Muscle layer of duodenum (tissue), 2 donors: ENCODE measurements at regions not wholly inside any gene's neighbourhood (a gene's known extent, or its start where the extent isn't known, plus 50 kb on each side); places are given as distances from the start of the nearest gene placed in this dataset.

Source experiments
- H3K27ac ChIP-seq: one replicate; pipeline ENCODE4 v1.7.0; 2013; ENCODE audit warnings: mild to moderate bottlenecking, low read length
- H3K27me3 ChIP-seq: one replicate; pipeline ENCODE4 v1.7.0; 2013; ENCODE audit warnings: low read depth, mild to moderate bottlenecking, control low read depth, low read length
- H3K36me3 ChIP-seq, 2 donors: one replicate each; pipeline ENCODE4 v1.7.0; 2013; ENCODE audit warnings: low read length in 2 of 2, control low read depth in 1 of 2, mild to moderate bottlenecking in 1 of 2; ENCODE audit not compliant: insufficient read depth in 2 of 2, control insufficient read depth in 1 of 2
- H3K4me1 ChIP-seq, 2 donors: one replicate each; pipeline ENCODE4 v1.7.0; 2013; ENCODE audit warnings: low read length in 2 of 2, mild to moderate bottlenecking in 2 of 2, control low read depth in 1 of 2, moderate library complexity in 1 of 2; ENCODE audit not compliant: insufficient read depth in 2 of 2, control insufficient read depth in 1 of 2
- H3K4me3 ChIP-seq, 2 donors: one replicate each; pipeline ENCODE4 v1.7.0; 2013; ENCODE audit warnings: low read length in 2 of 2, low read depth in 1 of 2, mild to moderate bottlenecking in 1 of 2
- H3K9me3 ChIP-seq, 2 donors: one replicate each; pipeline ENCODE4 v1.7.0; 2013; ENCODE audit warnings: low read length in 2 of 2, control low read depth in 1 of 2, mild to moderate bottlenecking in 1 of 2; ENCODE audit not compliant: control insufficient read depth in 1 of 2
- donor health status: healthy.

DNA sequence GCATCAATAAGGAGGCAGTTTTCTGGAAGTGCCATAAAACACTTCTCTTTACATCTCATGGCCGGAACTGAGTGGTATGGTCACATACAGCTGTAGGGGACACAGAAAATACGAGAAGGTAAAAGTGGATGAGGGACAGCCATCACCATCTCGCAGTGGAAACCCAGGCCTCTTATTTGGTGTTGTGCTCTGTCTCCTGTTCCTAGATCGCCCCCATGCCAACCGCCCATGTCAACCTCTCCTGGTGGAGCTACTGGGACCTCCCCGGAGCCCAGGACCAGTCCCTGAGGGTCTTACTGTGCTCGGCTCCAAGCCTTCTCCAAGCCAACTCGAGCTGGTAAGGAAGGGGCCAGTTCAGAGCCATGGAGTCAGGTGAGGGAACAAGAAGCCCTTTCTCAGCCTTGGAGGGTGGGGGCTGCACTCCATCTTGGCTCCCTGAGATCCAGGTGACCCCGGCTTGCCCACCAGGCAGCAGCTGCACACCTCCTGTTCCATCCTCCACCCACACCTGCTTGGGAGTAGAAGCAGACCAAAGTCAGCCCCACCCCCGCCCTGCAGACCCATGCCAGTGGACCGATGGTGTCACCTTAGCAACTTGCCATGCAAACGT is 149.0 kb upstream of the CST7 start:
- Histone ChIP-seq H3K36me3 (no peaks in the 10 kb centered on the region), H3K4me1 (no peaks in the 10 kb centered on the region), H3K27ac (no peak overlapping the region), H3K27me3 (no peaks in the 10 kb centered on the region), H3K4me3 (no peak overlapping the region), H3K9me3 (no peaks in the 10 kb centered on the region)

DNA sequence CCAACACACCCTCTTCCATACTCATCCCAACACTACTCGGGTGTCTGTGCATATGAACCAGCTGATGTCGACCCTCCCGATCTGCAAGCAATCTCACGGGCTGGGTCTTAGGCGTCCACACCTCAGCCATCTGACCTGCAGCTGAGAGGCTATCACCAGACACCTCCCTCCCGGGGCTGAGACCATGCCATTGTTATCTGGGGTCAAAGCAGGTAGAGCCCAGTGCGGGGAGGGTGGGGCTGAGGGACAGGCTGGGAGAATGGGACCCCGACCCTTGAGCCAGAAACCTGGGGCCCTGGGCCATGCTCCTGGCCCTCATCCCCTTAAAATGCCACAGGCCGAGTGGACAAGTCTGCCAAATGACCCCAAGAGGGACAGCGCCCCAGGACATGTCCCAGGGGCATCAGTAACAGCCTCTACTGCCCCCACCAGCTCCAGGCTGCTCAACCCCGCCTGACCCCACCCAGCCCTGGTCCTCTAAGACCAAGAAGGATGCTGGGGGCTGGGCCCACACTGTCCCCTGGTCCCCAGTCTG is 146.7 kb upstream of the CST7 start:
- Histone ChIP-seq H3K4me1 (no peaks in the 10 kb centered on the region), H3K9me3 (no peaks in the 10 kb centered on the region), H3K4me3 (no peak overlapping the region), H3K36me3 (no peaks in the 10 kb centered on the region), H3K27ac (no peak overlapping the region), H3K27me3 (no peaks in the 10 kb centered on the region)

DNA sequence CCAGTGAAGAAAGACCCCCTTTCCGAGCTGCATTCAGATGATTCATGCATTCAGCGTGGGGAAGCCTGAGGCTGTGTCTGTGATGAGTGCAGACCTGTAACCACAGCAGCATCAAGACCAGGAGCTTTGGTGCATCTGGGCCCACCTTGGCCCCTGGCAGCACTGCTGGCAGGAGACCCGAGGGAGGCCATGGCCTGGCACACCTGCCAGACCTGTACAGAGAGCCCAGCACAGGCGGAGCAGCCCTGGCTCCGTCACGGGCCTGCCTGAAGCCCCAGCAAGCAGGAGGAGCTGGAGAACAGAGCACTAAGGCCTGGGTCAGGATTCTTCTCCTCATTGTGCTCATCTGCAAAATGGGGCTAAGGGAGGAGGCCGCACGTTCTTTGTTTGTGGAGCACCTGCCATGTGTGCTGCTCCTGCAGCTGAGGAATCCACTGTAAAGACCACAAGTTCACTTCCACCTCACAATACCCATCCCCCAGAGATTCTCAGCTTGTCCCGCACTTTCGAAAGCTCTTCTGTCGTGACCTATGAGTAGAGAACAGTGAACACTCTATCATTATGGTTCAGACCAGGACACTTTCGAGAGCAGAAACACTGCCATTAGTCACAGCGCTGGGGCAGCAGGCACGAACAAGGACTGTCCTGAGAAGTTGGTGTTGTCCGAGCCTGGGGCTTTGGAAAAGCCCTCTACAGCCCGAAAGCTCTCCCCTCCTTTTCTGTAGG is 144.4 kb upstream of the CST7 start:
- no peaks in the 10 kb centered on the region for H3K9me3 ChIP-seq
- H3K4me3 ChIP-seq = no peak overlapping the region
- H3K27ac ChIP-seq = no peak overlapping the region
- H3K27me3 ChIP-seq = no peaks in the 10 kb centered on the region
- H3K4me1 ChIP-seq = no peaks in the 10 kb centered on the region
- H3K36me3 ChIP-seq = no peaks in the 10 kb centered on the region

DNA sequence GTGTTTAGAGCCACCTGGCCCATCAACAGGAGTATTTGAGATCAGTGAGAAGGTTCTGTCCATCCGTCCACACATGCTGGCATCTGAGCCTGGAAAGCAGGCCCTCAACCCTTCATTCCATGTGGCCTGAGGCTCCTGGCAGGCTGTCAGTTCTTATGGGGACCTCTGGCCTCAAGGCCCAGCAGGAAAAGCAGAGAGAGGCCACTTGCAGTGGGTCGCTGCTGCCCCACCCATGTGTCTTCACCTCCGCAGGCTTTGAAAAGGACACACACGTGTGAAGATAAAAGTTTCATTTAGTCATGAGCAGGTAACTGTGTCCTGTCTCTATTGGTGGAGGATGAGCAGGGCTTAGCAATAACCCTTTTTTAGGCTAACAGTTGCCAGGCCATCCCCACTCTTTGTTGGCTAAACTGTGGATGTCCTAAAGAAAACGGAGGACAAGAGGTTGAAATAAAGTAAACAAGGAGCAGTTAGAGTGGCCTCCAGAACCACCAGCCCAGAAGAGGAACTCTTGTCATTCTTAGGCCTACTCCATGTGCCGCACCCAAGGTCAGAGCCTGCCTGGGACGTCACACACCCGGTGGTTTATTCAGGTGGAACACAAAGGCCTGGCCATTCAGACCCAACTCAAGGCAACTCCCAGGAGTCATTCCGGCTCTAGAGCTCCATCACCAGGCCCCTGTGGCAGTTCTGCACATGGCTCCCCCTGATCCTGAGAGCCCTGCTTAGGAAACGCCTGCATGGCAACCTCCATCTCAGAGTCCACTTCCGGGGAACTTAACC is 143.4 kb upstream of the CST7 start:
- Histone ChIP-seq H3K27me3 (no peaks in the 10 kb centered on the region), H3K4me3 (no peak overlapping the region), H3K27ac (no peak overlapping the region), H3K36me3 (no peaks in the 10 kb centered on the region), H3K9me3 (no peaks in the 10 kb centered on the region), H3K4me1 (no peaks in the 10 kb centered on the region)

DNA sequence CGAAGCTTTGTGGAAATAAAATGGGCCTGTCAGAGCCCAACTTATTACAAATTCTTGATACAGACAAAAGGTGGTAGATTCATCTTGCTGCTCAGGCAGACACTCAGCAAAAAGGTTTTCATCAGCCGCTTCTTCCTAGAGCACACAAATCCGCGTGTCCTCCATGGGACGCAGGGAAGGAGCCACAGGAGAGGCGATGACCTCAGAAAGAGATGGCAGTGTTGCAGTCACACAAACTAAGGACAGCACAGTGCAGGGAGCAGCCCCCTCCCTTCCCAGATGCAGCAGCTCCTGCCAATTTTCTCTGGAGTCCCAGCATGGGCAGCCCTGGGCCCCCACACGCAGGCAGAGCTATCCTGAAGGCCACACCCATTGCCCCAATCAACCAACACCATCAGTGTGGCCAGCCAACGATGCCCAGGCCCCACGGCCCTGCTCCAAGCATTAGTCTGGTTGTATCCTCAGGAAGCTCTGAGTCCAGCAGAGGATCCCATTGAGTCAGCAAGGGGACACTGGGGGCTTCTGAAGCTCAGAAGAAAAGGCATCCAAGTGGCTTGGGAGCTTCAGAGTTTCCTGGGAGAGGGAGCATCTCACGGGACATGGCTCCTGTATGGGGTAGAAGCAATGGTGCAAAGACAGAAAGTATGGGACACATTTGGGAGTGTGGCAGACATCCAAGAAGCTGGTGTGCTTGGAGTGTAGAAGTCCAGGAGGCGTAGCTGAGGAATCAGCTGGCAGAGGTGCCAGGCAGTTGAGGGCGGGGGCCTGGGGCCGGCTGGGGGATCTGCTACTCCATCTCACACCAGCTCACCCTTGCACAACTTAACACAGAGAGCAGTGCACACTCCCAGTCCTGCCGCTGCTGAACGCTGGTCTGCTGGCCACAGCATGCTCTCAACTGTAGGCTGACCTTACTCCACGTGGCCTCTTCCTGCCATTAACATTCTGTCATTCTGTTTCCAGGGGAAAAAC is 142.1 kb upstream of the CST7 start:
- no peaks in the 10 kb centered on the region for H3K36me3 ChIP-seq
- H3K4me3 ChIP-seq = no peak overlapping the region
- H3K4me1 ChIP-seq = no peaks in the 10 kb centered on the region
- no peak overlapping the region for H3K27ac ChIP-seq
- no peaks in the 10 kb centered on the region for H3K27me3 ChIP-seq
- H3K9me3 ChIP-seq = no peaks in the 10 kb centered on the region

DNA sequence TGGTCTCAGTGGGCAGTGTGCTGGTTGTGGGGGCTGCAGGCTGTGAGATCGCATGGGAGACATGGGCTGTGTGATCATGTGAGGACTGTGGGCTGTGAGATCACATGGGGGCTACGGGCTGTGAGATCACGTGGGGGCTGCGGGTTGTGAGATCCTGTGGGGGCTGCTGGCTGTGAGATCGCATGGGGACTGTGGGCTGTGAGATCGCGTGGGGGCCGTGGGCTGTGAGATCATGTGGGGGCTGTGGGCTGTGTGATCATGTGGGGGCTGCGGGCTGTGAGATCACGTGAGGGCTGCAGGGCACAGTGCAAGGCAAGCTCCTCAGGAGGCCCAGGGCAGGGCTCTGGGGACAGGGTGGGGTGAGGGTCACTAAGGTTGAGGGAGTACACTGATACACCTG is 140.5 kb upstream of the CST7 start:
- no peak overlapping the region for H3K4me3 ChIP-seq
- H3K9me3 ChIP-seq = no peaks in the 10 kb centered on the region
- no peaks in the 10 kb centered on the region for H3K4me1 ChIP-seq
- no peaks in the 10 kb centered on the region for H3K27me3 ChIP-seq
- H3K27ac ChIP-seq = no peak overlapping the region
- no peaks in the 10 kb centered on the region for H3K36me3 ChIP-seq

DNA sequence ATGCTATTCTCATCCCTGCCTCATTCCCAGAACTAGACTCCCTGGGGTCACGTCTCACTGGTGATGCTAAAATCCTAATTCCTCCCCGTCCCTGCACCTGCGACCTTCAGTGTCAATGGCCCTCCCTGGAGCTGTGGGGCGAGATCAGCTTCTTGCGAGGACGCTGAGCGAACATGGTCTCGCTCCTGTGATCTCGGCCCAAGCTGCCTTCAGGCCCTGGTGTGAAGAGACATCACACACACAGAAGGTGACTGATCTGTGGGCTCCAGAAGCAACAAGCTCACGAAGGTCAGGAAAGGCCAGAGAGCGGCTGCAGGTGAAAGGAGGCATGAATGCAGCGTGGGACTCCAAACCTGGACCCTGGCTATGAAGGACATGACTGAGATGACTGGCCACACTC is 139.5 kb upstream of the CST7 start:
- Histone ChIP-seq H3K27ac (no peak overlapping the region), H3K4me1 (no peaks in the 10 kb centered on the region), H3K9me3 (no peaks in the 10 kb centered on the region), H3K4me3 (no peak overlapping the region), H3K36me3 (no peaks in the 10 kb centered on the region), H3K27me3 (no peaks in the 10 kb centered on the region)

DNA sequence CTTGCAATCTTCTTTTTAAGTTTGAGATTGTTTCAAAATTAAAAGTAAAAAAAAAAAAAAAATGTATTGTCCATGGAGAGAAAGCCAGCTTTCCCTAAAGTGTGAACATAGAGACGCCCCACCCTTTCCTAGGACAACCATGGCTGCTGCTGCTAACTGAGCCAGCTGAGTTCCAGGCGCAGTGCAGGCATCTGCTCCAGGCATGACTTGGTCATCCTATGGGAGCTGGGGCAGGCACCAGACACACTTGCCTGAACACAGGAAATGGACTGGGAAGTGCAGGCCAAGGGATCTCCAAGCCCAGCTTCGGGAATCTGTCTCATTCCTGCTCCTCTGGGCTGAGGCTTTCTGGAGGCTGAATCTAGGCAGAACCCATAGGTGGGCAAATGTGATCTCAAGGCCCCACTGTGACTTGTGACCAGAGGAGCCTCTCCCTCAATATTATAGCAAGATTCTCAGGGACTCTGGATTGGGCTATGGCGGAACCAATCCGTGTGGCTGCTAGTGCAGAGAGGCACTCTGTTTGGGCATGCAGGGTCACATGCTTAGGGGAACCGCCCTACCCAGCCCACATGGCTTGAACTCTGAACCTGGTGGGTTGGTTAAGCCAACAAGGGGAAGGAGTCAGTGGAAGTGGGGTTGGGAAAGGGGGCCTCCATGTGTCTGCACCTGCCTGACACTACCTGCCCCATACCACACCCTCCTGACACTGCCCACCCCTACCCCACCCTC is 138.2 kb upstream of the CST7 start:
- Histone ChIP-seq H3K27ac (no peak overlapping the region), H3K4me3 (no peak overlapping the region)

DNA sequence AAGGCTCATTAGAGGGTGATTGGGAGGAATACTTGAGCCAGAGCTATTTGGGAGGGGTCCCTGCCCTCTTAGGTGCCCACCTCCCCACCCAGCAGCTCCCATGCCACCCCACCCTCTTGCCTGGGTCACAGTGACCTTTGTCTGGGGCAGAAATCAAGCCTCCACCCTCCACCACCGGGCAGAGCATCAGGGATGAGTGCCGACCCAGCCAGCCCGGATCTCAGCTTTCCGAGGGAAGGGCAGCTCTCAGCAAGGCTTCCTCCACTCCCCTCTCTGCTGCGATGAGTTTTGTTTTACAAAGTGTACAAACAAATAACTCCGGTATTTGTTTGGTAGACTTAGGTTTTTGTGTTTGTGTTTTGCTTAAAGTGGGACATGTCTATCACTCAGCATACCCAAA is 136.7 kb upstream of the CST7 start:
- H3K27ac ChIP-seq = no peak overlapping the region
- H3K4me3 ChIP-seq = no peak overlapping the region
- no peaks in the 10 kb centered on the region for H3K4me1 ChIP-seq
- no peaks in the 10 kb centered on the region for H3K36me3 ChIP-seq
- no peaks in the 10 kb centered on the region for H3K27me3 ChIP-seq
- H3K9me3 ChIP-seq = no peaks in the 10 kb centered on the region

More for the DNA sequence above, 138.2 kb upstream of the CST7 start:
- no peaks in the 10 kb centered on the region for H3K36me3 ChIP-seq
- H3K4me1 ChIP-seq = no peaks in the 10 kb centered on the region
- no peaks in the 10 kb centered on the region for H3K9me3 ChIP-seq
- no peaks in the 10 kb centered on the region for H3K27me3 ChIP-seq

DNA sequence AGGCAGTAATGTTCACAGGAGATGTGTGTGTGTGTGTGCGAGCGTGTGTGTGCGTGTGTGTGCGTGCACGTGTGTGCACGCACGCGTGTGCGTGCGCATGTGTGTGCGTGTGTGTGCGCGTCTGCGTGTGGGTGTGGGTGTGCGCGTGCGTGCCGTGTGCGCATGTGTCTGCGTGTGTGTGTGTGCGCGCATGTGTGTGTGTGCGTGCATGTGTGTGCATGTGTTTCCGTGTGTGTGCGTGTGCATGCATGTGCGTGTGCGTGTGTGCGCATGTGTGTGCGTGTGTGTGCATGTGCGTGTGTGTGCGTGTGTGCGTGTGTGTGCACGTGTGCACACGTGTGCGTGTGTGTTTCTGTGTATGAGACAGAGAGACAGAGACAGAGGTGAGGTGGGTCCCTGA is 136.0 kb upstream of the CST7 start:
- Histone ChIP-seq H3K4me3 (no peak overlapping the region), H3K27me3 (no peaks in the 10 kb centered on the region), H3K4me1 (no peaks in the 10 kb centered on the region), H3K9me3 (no peaks in the 10 kb centered on the region), H3K27ac (no peak overlapping the region), H3K36me3 (no peaks in the 10 kb centered on the region)
